ENCODE measurements at regions not wholly inside any gene's neighbourhood (a gene's known extent, or its start where the extent isn't known, plus 50 kb on each side); places are given as distances from the start of the nearest gene placed in this dataset.

DNA sequence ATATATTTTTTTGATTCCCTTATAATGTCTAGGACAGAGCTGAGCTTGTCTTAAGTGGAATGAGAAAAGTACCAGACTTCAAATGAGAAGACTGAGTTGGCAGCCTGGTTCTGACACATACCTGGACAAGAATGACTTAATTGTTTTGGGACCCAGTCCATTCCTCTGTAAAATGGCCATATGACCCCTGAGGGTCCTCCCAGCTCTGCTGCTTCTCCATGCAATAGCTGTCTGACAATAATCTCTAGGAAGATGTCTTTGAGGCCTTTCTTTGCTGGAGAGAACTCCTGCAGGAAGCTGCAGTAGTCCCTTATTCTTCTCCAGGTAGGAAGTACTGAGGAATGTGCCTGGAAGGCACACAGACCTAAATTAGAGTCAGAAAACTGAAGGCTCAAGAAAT, 55.9 kb upstream of the SLIT3 start:
- DNase-seq (ENCODE audit: low spot score) (no peak), ATAC-seq (no peak)

DNA sequence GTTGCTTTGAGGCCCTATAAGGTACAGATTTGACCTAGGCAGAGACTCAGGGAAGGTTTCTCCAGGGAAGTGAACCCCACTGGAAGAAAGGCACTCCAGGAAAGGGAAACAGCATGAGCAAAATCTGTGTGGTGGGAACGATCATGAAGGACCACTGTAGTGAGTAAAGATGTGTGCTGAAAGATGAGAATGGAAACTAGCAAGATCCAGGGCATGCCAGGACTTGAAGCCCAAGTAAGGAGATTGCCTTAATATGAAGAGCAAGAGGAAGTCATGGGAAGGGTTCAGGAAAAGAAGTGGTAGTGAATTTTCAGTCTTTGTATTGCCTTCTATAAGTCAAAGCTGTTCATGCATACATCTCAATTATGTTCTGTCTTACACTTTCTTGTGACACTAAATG, 55.2 kb upstream of the SLIT3 start:
- ATAC-seq (no peak), DNase-seq (ENCODE audit: low spot score) (no peak)

- ATAC-seq (no peak), DNase-seq (ENCODE audit: low spot score) (no peak)
These were observed 54.0 kb upstream of the SLIT3 start for GRCh38 chr5:169354921-169355320.

DNA sequence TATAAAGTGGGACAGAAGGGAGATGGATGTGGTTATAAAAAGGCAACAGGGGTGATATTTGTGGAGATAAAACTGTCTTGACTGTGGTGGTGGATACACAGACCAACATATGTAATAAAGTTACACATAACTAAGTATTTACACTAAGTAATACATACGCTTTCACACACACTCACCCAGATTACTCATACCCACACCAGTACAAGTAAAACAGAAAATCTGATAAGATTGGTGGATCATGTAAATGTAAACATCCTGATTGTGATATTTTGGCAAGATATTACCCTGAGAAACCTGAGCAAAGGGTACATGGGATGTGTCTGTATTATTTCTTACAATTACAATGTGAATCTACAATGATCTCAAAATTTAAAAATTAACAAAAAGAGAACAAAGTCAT, 53.3 kb upstream of the SLIT3 start:
- DNase-seq (ENCODE audit: low spot score): no peak
- ATAC-seq: no peak

GRCh38 chr5:169352901-169353300, 52.0 kb upstream of the SLIT3 start:
- DNase-seq (ENCODE audit: low spot score) (no peak), ATAC-seq (no peak)

DNA sequence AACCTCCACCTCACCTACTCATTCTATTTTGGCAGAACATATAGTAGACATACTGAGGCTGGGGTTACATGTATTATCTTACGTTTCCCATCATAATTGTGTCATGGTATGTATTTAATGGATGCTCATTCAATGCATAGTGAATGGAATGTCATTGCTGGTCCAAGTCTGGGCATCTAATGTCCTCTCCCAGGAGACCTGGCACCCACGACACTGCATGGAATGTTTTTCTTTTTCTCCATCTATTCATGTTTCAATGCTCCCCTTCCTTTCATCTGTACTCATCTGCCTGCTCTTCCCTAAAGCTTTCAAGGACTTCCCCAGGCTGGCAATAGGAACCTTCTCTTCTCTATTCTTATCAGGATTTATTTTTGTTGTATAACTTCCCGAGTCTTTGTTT, 50.8 kb upstream of the SLIT3 start:
- ATAC-seq: no peak
- no peak for DNase-seq (ENCODE audit: low spot score)

GRCh38 chr5:169350759-169351240, 49.9 kb upstream of the SLIT3 start:
- DNase-seq (ENCODE audit: low spot score) (no peak), ATAC-seq (no peak)
